Endothelial cell (in vitro differentiated cells): ENCODE measurements at regions not wholly inside any gene's neighbourhood (a gene's known extent, or its start where the extent isn't known, plus 50 kb on each side); places are given as distances from the start of the nearest gene placed in this dataset.

Source experiments
- DNase-seq: peaks from one replicate; pipeline ENCODE4 v3.0.0; 2021; ENCODE audit warnings: low spot score
- H3K27ac Mint-ChIP-seq: one replicate; pipeline ENCODE4 v1.8.0; 2021; ENCODE audit warnings: mixed read lengths, inconsistent platforms; ENCODE audit not compliant: unreplicated experiment
- H3K27me3 Mint-ChIP-seq: one replicate; pipeline ENCODE4 v1.8.0; 2021; ENCODE audit warnings: mild to moderate bottlenecking, moderate library complexity, mixed read lengths, inconsistent platforms; ENCODE audit not compliant: unreplicated experiment
- H3K36me3 Mint-ChIP-seq: one replicate; pipeline ENCODE4 v1.8.0; 2021; ENCODE audit warnings: mild to moderate bottlenecking, low read depth, mixed read lengths, inconsistent platforms; ENCODE audit not compliant: unreplicated experiment
- H3K4me1 Mint-ChIP-seq: one replicate; pipeline ENCODE4 v1.8.0; 2021; ENCODE audit warnings: mild to moderate bottlenecking, mixed read lengths, inconsistent platforms; ENCODE audit not compliant: unreplicated experiment
- H3K4me3 Mint-ChIP-seq: one replicate; pipeline ENCODE4 v1.8.0; 2021; ENCODE audit warnings: mild to moderate bottlenecking, mixed read lengths, inconsistent platforms; ENCODE audit not compliant: unreplicated experiment
- H3K9me3 Mint-ChIP-seq: one replicate; pipeline ENCODE4 v1.8.0; 2021; ENCODE audit warnings: mixed read lengths, inconsistent platforms; ENCODE audit not compliant: unreplicated experiment
- TF ChIP-seq, protein P1 (sequence below): fragments of 200-600 bp; sonication (generic); IDR thresholded peaks from one replicate; pipeline ENCODE4 v1.5.0; 2021; ENCODE audit warnings: antibody characterized with exemption; ENCODE audit not compliant: unreplicated experiment

DNA sequence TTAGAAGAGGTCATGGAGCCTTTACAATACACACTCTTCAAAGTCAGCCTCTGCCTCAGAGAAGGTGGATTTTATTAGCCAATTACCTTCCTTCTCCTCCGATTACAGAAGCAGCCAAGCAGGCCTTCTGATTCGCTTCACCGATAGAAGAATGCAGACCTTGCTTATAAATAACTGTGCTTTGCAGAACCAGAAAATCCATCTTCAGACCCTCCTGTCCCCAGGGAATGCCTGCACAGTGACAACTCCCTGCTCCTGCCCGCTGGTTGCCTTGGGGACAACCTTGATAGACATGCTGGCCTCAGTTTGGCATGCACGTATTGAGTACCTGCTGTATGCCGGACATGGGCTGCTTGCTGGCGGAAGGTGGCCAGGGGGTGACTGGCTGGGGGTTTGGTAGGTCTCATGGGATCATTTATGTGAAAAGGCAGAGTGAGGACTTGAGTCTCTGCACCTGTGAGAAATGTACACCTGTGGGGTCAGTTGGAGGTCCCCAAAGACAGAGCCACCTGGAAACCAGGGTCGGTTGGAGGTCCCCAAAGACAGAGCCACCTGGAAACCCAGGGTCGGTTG, 1238.7 kb downstream of the BRD1 start:
- H3K27ac Mint-ChIP-seq, result no peak overlapping the region
- H3K4me3 Mint-ChIP-seq, result no peak overlapping the region
- no peaks in the 10 kb centered on the region for H3K36me3 Mint-ChIP-seq
- peaks cover 4% of the 10 kb centered on the region for H3K27me3 Mint-ChIP-seq
- TF ChIP-seq, protein P1, sequence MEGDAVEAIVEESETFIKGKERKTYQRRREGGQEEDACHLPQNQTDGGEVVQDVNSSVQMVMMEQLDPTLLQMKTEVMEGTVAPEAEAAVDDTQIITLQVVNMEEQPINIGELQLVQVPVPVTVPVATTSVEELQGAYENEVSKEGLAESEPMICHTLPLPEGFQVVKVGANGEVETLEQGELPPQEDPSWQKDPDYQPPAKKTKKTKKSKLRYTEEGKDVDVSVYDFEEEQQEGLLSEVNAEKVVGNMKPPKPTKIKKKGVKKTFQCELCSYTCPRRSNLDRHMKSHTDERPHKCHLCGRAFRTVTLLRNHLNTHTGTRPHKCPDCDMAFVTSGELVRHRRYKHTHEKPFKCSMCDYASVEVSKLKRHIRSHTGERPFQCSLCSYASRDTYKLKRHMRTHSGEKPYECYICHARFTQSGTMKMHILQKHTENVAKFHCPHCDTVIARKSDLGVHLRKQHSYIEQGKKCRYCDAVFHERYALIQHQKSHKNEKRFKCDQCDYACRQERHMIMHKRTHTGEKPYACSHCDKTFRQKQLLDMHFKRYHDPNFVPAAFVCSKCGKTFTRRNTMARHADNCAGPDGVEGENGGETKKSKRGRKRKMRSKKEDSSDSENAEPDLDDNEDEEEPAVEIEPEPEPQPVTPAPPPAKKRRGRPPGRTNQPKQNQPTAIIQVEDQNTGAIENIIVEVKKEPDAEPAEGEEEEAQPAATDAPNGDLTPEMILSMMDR, result no peak
- no peaks in the 10 kb centered on the region for H3K9me3 Mint-ChIP-seq
- no peaks in the 10 kb centered on the region for H3K4me1 Mint-ChIP-seq
- DNase-seq, result no peak

DNA sequence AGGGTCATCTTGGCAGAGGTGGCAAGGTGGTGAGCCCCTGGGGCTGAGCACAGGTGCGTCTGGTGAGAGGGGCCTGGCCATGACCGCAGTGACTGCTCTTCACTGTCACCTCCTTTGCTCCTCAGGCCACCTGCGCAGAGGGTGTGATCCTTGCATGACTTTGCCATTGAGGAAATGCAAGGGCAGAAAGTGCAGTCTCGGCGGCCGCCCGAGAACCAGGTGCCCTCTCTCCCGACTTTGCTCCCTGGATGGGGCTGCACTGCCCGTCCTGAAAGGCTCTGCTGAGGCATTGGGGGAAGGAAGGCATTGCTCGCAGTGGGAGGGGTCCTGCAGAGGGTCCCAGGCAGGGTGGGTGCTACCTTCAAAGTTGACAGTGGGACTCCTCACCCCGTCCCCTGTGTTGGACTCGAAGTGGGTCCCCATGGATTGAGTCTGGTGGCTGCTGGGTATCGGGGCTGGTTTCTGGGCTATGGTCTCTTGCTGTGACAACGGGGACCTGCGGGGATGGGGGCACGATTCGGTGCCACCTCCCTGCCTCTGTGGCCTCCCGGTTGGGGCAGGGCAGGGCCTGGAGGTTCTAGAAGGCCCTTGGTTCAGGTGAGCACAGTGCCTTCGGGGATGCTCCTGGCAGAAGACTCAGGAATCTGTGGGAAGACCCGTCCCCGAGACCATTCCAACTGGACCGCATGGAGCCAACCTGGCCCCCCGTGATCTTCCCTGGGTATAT, 1239.4 kb downstream of the BRD1 start:
- no peak overlapping the region for H3K4me3 Mint-ChIP-seq
- peaks cover 2% of the 10 kb centered on the region for H3K27me3 Mint-ChIP-seq
- no peak overlapping the region for H3K27ac Mint-ChIP-seq
- DNase-seq, result no peak
- no peaks in the 10 kb centered on the region for H3K4me1 Mint-ChIP-seq
- no peaks in the 10 kb centered on the region for H3K9me3 Mint-ChIP-seq
- TF ChIP-seq, protein P1, result no peak
- H3K36me3 Mint-ChIP-seq, result no peaks in the 10 kb centered on the region

DNA sequence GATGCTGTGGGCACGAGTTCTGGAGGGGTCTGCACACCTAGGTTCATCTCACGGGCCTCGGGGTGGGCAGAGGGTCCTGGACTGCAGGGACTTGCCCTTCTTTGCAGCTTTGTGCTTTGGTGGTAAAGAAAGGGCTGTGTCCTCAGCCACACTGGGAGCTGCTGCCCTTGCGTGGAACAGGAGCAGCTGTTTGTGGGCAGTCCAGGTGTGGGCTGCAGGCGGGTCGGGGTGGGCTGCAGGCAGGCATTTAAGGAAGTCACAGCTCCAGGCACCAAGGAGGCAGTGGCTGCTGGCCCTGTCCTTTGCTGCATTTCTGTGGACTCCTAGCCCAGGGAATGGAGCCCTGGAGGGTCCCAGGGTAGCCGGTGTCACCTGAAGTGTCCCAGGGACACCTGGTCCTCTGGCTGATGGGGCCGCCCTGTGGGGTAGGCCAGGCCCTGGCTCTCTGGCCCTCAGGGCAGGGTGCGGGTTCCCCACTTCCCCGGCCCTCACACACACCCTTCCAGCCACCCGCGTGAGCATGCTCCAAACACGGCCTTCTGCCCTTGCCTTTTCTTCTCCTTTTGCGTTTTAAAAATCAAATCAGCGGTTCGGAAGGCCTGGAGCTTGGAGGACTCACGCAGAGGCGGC, 1240.3 kb downstream of the BRD1 start:
- peaks cover 2% of the 10 kb centered on the region for H3K27me3 Mint-ChIP-seq
- TF ChIP-seq, protein P1, result no peak
- no peak for DNase-seq
- H3K27ac Mint-ChIP-seq, result no peak overlapping the region
- H3K36me3 Mint-ChIP-seq, result no peaks in the 10 kb centered on the region
- no peak overlapping the region for H3K4me3 Mint-ChIP-seq
- no peaks in the 10 kb centered on the region for H3K4me1 Mint-ChIP-seq
- no peaks in the 10 kb centered on the region for H3K9me3 Mint-ChIP-seq

DNA sequence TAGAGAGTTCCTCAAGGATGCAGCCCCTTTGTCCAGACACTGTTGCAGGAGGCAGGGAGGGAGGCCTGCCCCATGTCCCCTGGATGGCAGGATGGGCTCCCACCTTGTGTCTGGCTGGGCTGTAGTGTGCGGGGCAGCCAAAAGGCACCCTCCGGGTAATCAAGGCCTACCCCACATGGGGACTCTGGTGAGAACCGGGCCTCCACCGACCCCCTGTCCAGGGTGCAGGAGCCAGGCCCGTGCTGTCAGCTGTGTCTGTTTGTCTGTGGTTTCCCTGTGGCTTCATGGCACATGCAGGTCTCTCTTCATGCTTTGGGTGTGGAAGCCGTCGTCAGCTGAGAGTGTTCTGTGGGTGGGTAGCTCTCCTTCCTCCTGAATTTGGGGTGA, 1240.9 kb downstream of the BRD1 start:
- DNase-seq, result no peak
- TF ChIP-seq, protein P1, result no peak
- H3K4me1 Mint-ChIP-seq, result no peaks in the 10 kb centered on the region
- no peak overlapping the region for H3K4me3 Mint-ChIP-seq
- H3K36me3 Mint-ChIP-seq, result no peaks in the 10 kb centered on the region
- H3K9me3 Mint-ChIP-seq, result no peaks in the 10 kb centered on the region
- H3K27ac Mint-ChIP-seq, result no peak overlapping the region
- peaks cover 2% of the 10 kb centered on the region for H3K27me3 Mint-ChIP-seq
